Spinal cord (tissue), 9 donors: ENCODE measurements at regions not wholly inside any gene's neighbourhood (a gene's known extent, or its start where the extent isn't known, plus 50 kb on each side); places are given as distances from the start of the nearest gene placed in this dataset.

ENCODE experiments used
- DNase-seq, 6 donors: peaks; one replicate each; pipeline versions ENCODE4 v3.0.0 to v3.0.0-alpha.2; 2013 to 2015; ENCODE audit warnings: low spot score in 6 of 6, low read depth in 4 of 6
- H3K27ac ChIP-seq: one replicate; pipeline ENCODE4 v1.5.1; 2013; ENCODE audit warnings: low read depth, low read length, control low read depth
- H3K27me3 ChIP-seq: one replicate; pipeline ENCODE4 v1.6.1; 2013; ENCODE audit warnings: low read length; ENCODE audit not compliant: control insufficient read depth, insufficient read depth
- H3K36me3 ChIP-seq: one replicate; pipeline ENCODE4 v1.6.1; 2013; ENCODE audit warnings: low read length; ENCODE audit not compliant: control insufficient read depth, insufficient read depth
- H3K4me1 ChIP-seq: one replicate; pipeline ENCODE4 v1.6.1; 2013; ENCODE audit warnings: low read length; ENCODE audit not compliant: control insufficient read depth, insufficient read depth
- H3K4me3 ChIP-seq: one replicate; pipeline ENCODE4 v1.5.1; 2013; ENCODE audit warnings: low read depth, low read length, control low read depth
- H3K9me3 ChIP-seq: one replicate; pipeline ENCODE4 v1.6.1; 2013; ENCODE audit warnings: low read length; ENCODE audit not compliant: control insufficient read depth, insufficient read depth
- WGBS: methylation state at CpG from one replicate; pipeline ENCODE4 v1.1.5; 2013; ENCODE audit warnings: missing lambda C conversion rate; ENCODE audit not compliant: insufficient coverage; 5-methylcytosine and 5-hydroxymethylcytosine counted together
- donor health status: healthy.

- no peaks in the 10 kb centered on the region for H3K27me3 ChIP-seq
- WGBS: 98% methylated on average over 9 of the region's 11 CpGs
- no peak for DNase-seq
- peaks cover 7% of the 10 kb centered on the region for H3K4me1 ChIP-seq
- no peaks in the 10 kb centered on the region for H3K36me3 ChIP-seq
- no peak overlapping the region for H3K4me3 ChIP-seq
- H3K9me3 ChIP-seq: peaks cover 1% of the 10 kb centered on the region
- no peak overlapping the region for H3K27ac ChIP-seq
Observed at GRCh38 chr2:236795169-236795860, 225.7 kb downstream of the ACKR3 start.

GRCh38 chr2:236795861-236796219, 226.2 kb downstream of the ACKR3 start:
- H3K27ac ChIP-seq: no peak overlapping the region
- no peaks in the 10 kb centered on the region for H3K27me3 ChIP-seq
- peaks cover 1% of the 10 kb centered on the region for H3K9me3 ChIP-seq
- 98% methylated on average over 7 of the region's 8 CpGs for WGBS
- H3K4me3 ChIP-seq: no peak overlapping the region
- no peaks in the 10 kb centered on the region for H3K36me3 ChIP-seq
- peaks cover 7% of the 10 kb centered on the region for H3K4me1 ChIP-seq
- DNase-seq: no peak

- Histone ChIP-seq H3K27me3 (no peaks in the 10 kb centered on the region), H3K4me1 (peaks cover 7% of the 10 kb centered on the region), H3K36me3 (no peaks in the 10 kb centered on the region), H3K4me3 (no peak overlapping the region), H3K9me3 (peaks cover 1% of the 10 kb centered on the region), H3K27ac (no peak overlapping the region)
- peak in 1 of 6 donors; percentile 87 for DNase-seq
- no CpG with 5 or more reads among the region's 2 CpGs for WGBS
Observed at GRCh38 chr2:236796236-236796635, 226.6 kb downstream of the ACKR3 start.

- Histone ChIP-seq H3K36me3 (no peaks in the 10 kb centered on the region), H3K4me1 (peaks cover 7% of the 10 kb centered on the region), H3K27me3 (no peaks in the 10 kb centered on the region), H3K4me3 (no peak overlapping the region), H3K27ac (no peak overlapping the region), H3K9me3 (peaks cover 1% of the 10 kb centered on the region)
- 69% methylated on average over 7 of the region's 7 CpGs for WGBS
- DNase-seq: peak in 1 of 6 donors; percentile 71
Observed at GRCh38 chr2:236797411-236797810, 227.8 kb downstream of the ACKR3 start.

- Histone ChIP-seq H3K27me3 (no peaks in the 10 kb centered on the region), H3K4me3 (no peak overlapping the region), H3K4me1 (peaks cover 4% of the 10 kb centered on the region), H3K27ac (no peak overlapping the region), H3K36me3 (no peaks in the 10 kb centered on the region), H3K9me3 (no peaks in the 10 kb centered on the region)
- 96% methylated on average over 3 of the region's 3 CpGs for WGBS
- no peak for DNase-seq
Observed at GRCh38 chr2:236798491-236798890, 228.9 kb downstream of the ACKR3 start.

- Histone ChIP-seq H3K9me3 (no peaks in the 10 kb centered on the region), H3K4me1 (peaks cover 5% of the 10 kb centered on the region), H3K36me3 (no peaks in the 10 kb centered on the region), H3K27ac (no peak overlapping the region), H3K4me3 (no peak overlapping the region), H3K27me3 (no peaks in the 10 kb centered on the region)
- DNase-seq: no peak
- WGBS: no CpG with 5 or more reads among the region's 7 CpGs
Observed at GRCh38 chr2:236799391-236800026, 229.9 kb downstream of the ACKR3 start.

- Histone ChIP-seq H3K27ac (no peak overlapping the region), H3K4me1 (peaks cover 5% of the 10 kb centered on the region), H3K27me3 (no peaks in the 10 kb centered on the region), H3K4me3 (no peak overlapping the region), H3K9me3 (peaks cover 3% of the 10 kb centered on the region), H3K36me3 (no peaks in the 10 kb centered on the region)
- WGBS: 100% methylated on average over 5 of the region's 6 CpGs
- DNase-seq: no peak
Observed at GRCh38 chr2:236802862-236803261, 233.2 kb downstream of the ACKR3 start.

GRCh38 chr2:236803621-236804020, 234.0 kb downstream of the ACKR3 start:
- H3K36me3 ChIP-seq: no peaks in the 10 kb centered on the region
- H3K9me3 ChIP-seq: peaks cover 3% of the 10 kb centered on the region
- H3K27ac ChIP-seq: no peak overlapping the region
- H3K4me3 ChIP-seq: no peak overlapping the region
- no peak for DNase-seq
- H3K4me1 ChIP-seq: peaks cover 5% of the 10 kb centered on the region
- WGBS: 43% methylated on average over 17 of the region's 20 CpGs
- no peaks in the 10 kb centered on the region for H3K27me3 ChIP-seq

- H3K4me3 ChIP-seq: no peak overlapping the region
- DNase-seq: peak in 1 of 6 donors; percentile 45
- no peaks in the 10 kb centered on the region for H3K36me3 ChIP-seq
- H3K27ac ChIP-seq: no peak overlapping the region
- H3K4me1 ChIP-seq: peaks cover 5% of the 10 kb centered on the region
- H3K9me3 ChIP-seq: peaks cover 5% of the 10 kb centered on the region
- no peaks in the 10 kb centered on the region for H3K27me3 ChIP-seq
- 81% methylated on average over 6 of the region's 6 CpGs for WGBS
Observed at GRCh38 chr2:236805800-236806531, 236.3 kb downstream of the ACKR3 start.
